SKM-1 treated with dmso at 0.1 percent for 144 hours (cell line): ENCODE measurements at regions not wholly inside any gene's neighbourhood (a gene's known extent, or its start where the extent isn't known, plus 50 kb on each side); places are given as distances from the start of the nearest gene placed in this dataset.

Source experiments
- DNase-seq: peaks from one replicate; lab custom pipeline; 2025; ENCODE audit not compliant: unreplicated experiment; lab: John Stamatoyannopoulos, UW

DNA sequence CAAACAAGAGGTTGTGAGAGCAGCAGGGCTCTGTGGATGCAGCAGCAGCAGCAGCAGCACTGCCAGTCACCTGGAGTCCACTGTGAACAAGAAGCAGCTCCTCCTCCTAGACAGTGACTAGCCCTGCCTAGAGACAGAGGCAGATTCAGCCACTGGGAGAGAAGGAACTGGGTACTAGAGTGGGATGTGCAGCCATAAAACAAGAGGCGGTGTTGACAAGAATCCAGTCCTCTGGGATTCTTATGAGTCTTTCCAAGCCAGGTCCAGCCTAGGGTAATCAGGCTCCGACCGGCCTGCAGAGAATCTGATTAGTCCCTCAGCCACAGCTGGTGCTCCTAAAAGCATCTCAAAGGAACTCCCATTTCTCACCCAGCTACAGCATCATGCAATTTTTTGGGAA is 83.9 kb upstream of the USP47 start:
- no peak for DNase-seq

DNA sequence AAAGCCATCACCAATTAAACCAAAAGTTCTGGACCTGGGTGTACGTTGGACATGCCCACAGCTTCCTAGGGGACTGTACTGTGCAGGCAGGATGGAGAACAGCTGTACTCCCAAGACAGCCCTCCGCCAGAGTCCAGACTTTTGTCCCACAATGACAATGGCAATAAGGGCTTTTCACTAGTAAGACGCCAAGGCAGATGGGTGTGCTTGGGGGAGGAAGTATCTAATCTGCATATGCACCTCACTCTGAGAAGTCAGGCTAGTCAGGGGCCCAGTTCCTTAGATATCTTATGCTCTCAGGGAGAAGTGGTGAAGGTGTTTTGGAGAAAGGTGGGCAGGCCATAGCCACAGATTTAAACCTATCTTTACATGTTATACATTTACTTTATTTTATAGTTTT is 85.1 kb upstream of the USP47 start:
- no peak for DNase-seq

GRCh38 chr11:11755871-11756270 is 85.9 kb upstream of the USP47 start:
- DNase-seq: no peak

- DNase-seq: no peak
Measured at GRCh38 chr11:11752679-11753078, 89.1 kb upstream of the USP47 start.

DNA sequence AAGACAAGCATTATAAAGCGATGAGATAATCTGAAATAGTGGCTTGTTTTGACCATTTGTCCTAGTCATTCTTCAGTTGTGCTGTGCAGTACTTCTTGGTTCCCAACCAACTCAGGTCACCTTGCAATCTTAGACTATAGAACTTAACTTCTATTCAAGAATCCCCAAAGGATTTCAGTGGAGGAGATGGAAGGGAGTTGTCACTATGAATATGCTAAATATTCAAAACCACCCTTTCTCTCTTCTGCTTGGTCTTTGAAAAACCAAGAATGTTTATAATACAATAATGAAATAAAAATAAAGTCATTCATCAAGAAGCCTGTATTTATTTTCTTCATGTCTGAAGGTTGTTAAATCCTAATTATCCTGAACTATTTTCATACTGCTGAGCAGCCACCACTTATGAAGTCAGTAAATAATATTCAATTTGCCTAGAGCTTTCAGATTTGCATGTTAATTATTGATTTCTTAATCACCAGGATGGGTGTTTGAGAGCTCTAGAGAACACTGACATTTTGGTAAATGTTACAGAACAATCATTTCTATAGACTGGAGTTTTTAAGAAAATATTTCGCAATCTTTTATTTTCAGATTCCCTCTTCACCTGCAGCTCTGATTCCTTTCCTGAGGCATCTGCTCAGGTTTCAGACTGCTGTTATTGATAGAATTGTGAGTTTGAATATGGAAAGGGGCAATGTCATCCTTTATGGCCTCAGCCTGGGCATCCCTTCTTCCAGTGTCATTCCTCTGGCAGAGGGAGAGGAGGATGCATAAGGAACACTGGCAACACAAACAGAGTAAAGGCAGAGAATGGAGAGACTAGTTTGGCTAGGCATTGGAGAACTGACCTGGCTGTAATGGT is 91.5 kb upstream of the USP47 start:
- no peak for DNase-seq

DNA sequence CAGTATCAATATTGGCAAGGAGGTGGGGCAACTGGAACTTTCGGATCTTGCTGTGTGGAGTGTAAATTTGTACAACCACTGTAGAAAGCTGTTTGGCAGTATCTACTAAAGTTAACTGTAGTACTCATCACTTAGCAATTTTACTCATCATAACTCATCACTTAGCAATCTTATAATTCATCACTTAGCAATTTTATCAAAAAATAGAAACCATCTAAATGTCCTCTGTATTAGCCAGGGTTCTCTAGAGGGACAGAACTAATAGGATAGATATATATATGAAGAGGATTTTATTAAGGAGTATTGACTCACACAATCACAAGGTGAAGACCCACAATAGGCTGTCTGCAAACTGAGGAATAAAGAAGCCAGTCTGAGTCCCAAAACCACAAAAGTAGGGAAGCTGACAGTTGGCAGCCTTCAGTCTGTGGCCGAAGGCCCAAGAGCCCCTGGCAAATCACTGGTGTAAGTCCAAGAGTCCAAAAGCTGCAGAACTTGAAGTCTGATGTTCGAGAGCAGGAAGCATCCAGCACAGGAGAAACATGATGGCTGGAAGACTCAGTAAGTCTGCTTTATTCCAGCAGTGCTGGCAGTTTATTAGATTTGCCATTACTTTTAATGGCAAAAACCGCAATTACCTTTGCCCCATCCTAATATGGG is 92.9 kb upstream of the USP47 start:
- no peak for DNase-seq

DNA sequence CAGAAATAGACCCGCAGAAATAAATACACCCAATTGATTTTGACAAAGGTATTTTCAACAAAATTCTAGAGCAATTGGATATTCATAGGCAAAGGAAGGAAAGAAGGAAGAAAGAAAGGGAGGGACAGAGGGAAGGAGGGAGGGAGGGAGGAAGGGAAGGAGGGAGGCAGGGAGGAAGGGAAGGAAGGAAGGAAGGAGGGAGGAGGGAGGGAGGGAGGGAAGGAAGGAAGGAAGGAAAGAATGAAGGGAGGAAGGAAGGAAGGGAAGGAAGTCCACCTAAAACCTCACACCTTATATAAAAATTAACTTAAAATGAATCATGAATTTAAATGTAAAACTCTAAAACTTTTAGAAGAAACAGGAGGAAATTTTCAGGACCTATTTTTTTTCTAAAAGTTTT is 94.2 kb upstream of the USP47 start:
- DNase-seq: no peak

DNA sequence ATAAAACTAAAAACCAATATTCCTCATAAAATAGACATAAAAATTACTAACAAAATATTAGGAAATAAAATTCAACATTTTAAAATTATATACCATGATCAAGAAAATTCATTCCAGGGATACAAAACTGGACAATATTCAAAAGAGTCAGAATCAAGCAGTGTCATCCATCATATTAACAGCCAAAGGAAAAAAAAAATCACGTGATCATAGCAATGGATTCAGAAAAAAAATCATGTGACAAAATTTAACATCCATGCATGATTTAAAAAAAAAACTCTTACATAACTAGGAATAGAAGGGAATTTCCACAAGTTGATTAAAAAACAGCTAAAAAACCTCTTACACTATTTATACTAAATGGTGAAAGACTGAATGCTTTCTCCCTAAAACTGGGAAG is 95.3 kb upstream of the USP47 start:
- no peak for DNase-seq

DNA sequence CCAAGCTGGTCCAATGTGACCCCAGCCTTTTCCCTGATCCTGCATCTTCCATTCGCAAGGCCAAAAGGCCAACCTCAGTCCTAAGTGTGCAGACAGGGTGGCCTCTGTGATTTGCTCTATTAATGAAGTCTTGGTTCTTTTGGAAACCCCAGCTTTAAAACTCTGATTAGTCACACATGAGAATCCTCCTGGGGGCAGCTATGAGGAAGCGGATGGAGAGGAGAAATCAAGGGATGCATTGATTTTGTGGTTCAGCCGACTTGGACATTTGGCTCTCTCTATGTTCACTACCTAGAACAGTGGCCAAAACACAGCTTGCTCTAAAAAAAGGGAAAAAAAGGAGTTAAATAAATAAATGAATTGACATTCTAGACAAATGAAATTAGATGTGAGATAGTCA is 98.6 kb upstream of the USP47 start:
- no peak for DNase-seq

DNA sequence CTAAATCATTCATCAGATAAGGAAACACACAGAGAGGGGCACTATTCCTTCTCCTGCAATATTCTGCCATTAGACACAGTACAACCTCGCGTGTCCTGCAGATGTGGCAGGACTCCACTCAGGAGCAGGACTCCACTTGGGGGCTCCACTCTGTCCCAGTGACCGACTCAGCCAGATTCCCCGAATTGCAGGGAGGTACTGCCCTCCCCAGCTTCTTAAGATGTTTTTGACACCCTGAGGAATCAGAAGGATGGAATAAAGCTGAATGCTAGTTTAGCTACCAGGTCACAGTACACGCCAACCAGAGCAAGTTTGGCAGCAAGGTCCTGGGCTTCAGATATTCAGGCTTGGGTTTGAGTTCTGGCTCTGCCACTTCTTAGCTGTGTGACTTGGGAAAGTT is 99.3 kb upstream of the USP47 start:
- no peak for DNase-seq

DNA sequence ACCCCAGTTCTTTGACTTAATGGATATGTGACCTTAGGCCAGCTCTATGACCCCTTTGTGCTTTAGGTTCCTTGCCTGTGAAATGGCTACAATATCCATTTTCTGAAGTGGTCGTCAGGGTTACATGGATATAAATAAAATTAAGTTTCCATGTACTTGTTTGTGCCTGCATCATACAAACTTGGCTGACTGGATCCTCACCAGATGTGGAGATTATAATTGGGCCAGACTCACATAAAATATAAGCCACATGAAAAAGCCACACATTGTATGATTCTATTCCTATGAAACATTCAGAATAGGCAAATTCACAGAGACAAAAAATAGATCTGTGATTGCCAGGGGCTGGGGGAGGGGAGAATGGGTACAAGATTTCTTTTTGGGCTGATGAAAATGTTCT is 100.9 kb upstream of the USP47 start:
- no peak for DNase-seq

- no peak for DNase-seq
Measured at GRCh38 chr11:11740073-11740702, 101.6 kb upstream of the USP47 start.

DNA sequence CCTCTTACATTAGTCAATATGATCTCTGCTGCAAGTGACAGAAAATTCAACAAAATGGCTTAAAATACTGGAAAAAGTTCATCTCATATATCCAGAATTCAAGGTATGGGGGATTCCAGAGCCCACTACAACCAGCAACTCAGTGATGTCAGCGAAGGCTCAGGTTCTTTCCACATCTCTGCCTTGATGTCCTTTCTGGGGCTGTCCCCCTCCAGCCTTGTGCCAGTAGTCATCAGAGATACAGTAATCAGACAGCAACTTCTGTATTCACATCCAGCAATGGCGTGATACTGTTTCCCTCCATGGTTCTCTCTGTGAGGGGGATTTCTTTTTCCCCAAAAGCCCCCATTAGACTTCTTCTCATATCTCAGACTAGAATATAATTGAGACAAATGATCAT is 103.4 kb upstream of the USP47 start:
- no peak for DNase-seq

GRCh38 chr11:11735586-11735985 is 106.2 kb upstream of the USP47 start:
- DNase-seq: no peak

DNA sequence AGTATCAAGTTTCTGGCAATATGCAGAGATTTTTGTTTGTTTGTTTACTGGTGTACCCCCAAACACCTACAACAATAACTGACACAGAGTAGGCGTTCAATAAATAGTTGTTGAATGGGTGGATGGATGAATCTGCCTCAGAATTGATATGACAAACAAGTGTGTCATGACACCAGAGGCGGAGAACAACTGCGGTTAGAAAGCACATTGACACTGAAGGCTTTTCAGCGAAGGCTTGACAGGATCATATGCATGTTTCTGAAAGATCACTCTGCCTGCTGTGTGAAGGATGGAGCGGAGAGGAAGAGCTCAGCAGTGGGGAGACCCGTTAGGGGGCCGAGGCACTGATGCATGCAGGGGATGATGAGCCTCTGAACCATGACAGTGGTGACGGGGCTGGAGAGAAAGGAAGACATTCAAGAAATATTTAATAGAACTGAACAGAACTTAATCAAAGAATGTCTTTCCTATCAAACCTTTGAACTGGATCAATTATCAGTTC is 108.5 kb upstream of the USP47 start:
- DNase-seq: no peak

- no peak for DNase-seq
Measured at GRCh38 chr11:11732116-11732515, 109.7 kb upstream of the USP47 start.

- DNase-seq: no peak
Measured at GRCh38 chr11:11731311-11732083, 109.7 kb upstream of the GALNT18 start.

GRCh38 chr11:11728386-11728785 is 106.6 kb upstream of the GALNT18 start:
- DNase-seq: no peak

- DNase-seq: no peak
Measured at GRCh38 chr11:11725438-11725837, 103.6 kb upstream of the GALNT18 start.

- DNase-seq: no peak
Measured at GRCh38 chr11:11724994-11725393, 103.2 kb upstream of the GALNT18 start.

DNA sequence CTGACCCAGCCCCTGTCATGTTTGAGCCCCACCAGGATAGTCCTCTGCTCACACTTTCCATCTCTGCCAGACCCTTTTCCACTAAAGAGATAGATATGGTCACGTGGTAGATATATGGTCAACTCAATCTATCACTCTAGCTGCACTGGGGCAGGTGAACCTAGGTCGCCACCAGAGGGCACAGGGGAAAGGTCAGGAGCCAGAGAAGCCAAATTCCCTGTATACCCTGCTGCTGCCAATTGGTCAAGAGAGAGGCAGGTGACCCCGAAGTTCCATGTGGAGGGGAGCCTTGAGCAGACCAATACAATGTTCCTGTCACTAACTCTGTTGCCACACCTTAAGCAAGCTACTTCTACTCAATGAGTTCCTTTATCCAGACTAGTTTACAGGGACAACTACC is 101.1 kb upstream of the GALNT18 start:
- DNase-seq: no peak
